Thyroid gland (tissue), 4 donors: ENCODE measurements at regions not wholly inside any gene's neighbourhood (a gene's known extent, or its start where the extent isn't known, plus 50 kb on each side); places are given as distances from the start of the nearest gene placed in this dataset.

Source experiments
- DNase-seq, 2 donors: peaks; one replicate each; pipeline ENCODE4 v3.0.0-alpha.2; 2019
- H3K27ac ChIP-seq, 3 donors: fragments of 200-600 bp; sonication (generic); 1 replicate in 2 of 3; 2 replicates in 1 of 3; pipeline ENCODE4 v1.5.1; 2016 to 2019; ENCODE audit warnings: mild to moderate bottlenecking in 1 of 3, moderate library complexity in 1 of 3
- H3K27me3 ChIP-seq: fragments of 200-600 bp; sonication (generic); one replicate; pipeline ENCODE4 v1.5.1; 2019
- H3K36me3 ChIP-seq, 2 donors: fragments of 200-600 bp; sonication (generic); one replicate each; pipeline ENCODE4 v1.5.1; 2016 to 2019
- H3K4me1 ChIP-seq, 2 donors: fragments of 200-600 bp; sonication (generic); one replicate each; pipeline ENCODE4 v1.5.1; 2017 to 2019
- H3K4me3 ChIP-seq, 3 donors: fragments of 200-600 bp; sonication (generic); replicated peaks in 1 of 3; 1 replicate in 2 of 3; 2 replicates in 1 of 3; pipeline ENCODE4 v1.5.1; 2016; ENCODE audit warnings: mild to moderate bottlenecking in 1 of 3
- H3K9me3 ChIP-seq: fragments of 200-600 bp; sonication (generic); one replicate; pipeline ENCODE4 v1.5.1; 2017
- POLR2A ChIP-seq, 2 donors: fragments of 450-650 bp; IDR thresholded peaks; one replicate each; pipeline ENCODE4 v1.6.1; 2017; ENCODE audit warnings: antibody characterized with exemption in 2 of 2, mild to moderate bottlenecking in 2 of 2, moderate library complexity in 1 of 2
- WGBS, 2 donors: methylation state at CpG; one replicate each; pipeline ENCODE4 v1.1.5; 2017; 5-methylcytosine and 5-hydroxymethylcytosine counted together
- intact Hi-C: fragments of 100-400 bp; cut with DNase I; formaldehyde crosslinking; loops from one replicate; pipeline ENCODE4 v1.15.1; 2023
- TF ChIP-seq, protein P1 (sequence below), 6 experiments: fragments of 200-600 bp in 3 of 6; fragments of 450-650 bp in 3 of 6; sonication (generic) in 3 of 6; IDR thresholded peaks; one replicate each; pipeline ENCODE4 v1.5.1; 2016 to 2019; ENCODE audit warnings: antibody characterized with exemption in 6 of 6, mild to moderate bottlenecking in 2 of 6, inconsistent platforms in 1 of 6, moderate library complexity in 1 of 6

DNA sequence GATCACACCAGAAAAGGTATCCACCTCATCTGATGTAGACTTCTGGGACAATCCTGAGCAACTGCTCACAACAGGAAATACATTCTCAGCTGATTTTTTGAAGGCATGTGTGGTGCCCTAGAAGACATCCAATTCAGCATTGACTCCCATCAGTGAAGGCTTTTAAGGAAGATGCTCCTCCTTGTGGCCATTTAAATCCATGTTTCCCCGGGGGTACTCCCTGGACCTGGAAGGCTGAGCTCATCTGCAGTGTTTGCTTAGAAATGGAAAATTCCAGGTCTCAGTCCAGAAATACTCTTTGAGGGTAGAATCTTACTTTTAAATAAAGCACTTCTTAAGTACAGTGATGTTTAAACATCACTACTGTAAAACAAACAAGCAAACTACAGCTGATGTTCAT, 195.5 kb upstream of the PDE10A start:
- no peak overlapping the region for H3K4me3 ChIP-seq
- H3K4me1 ChIP-seq = peaks cover 7 to 10% of the 10 kb centered on the region in 2 donors
- TF ChIP-seq POLR2A (IDR thresholded peaks at IDR 0.05) = no peak
- TF ChIP-seq, protein P1, sequence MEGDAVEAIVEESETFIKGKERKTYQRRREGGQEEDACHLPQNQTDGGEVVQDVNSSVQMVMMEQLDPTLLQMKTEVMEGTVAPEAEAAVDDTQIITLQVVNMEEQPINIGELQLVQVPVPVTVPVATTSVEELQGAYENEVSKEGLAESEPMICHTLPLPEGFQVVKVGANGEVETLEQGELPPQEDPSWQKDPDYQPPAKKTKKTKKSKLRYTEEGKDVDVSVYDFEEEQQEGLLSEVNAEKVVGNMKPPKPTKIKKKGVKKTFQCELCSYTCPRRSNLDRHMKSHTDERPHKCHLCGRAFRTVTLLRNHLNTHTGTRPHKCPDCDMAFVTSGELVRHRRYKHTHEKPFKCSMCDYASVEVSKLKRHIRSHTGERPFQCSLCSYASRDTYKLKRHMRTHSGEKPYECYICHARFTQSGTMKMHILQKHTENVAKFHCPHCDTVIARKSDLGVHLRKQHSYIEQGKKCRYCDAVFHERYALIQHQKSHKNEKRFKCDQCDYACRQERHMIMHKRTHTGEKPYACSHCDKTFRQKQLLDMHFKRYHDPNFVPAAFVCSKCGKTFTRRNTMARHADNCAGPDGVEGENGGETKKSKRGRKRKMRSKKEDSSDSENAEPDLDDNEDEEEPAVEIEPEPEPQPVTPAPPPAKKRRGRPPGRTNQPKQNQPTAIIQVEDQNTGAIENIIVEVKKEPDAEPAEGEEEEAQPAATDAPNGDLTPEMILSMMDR (IDR thresholded peaks at IDR 0.05) = no peak
- intact Hi-C loops = no loop called here
- H3K9me3 ChIP-seq = no peaks in the 10 kb centered on the region
- H3K27me3 ChIP-seq = no peaks in the 10 kb centered on the region
- no peaks in the 10 kb centered on the region for H3K36me3 ChIP-seq
- 43 to 44% methylated on average over 1 of the region's 1 CpG for WGBS, 2 donors
- no peak for DNase-seq
- no peak overlapping the region for H3K27ac ChIP-seq

DNA sequence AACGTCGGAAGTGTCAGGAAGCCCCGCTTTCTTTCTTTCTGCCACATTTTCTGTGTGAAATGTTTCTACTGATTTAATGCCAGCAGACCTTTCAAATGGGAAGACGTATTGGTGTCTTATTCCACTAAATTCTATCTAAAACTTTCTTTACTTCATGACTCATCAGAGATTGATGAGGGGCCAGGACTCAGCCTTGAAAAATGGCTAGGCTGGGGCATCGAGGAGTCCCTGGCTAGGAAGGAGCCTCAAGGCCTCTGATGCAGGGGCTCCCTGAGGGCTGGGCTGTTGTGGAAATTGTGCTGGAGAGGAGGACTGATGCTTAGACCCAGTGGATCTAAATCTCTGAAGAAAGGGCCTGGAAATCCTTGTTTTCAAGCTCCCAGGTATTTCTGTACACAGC, 192.8 kb upstream of the PDE10A start:
- H3K27me3 ChIP-seq = no peaks in the 10 kb centered on the region
- no peak for TF ChIP-seq POLR2A (IDR thresholded peaks at IDR 0.05)
- TF ChIP-seq, protein P1 (IDR thresholded peaks at IDR 0.05) = no peak
- no peak overlapping the region for H3K4me3 ChIP-seq
- DNase-seq = no peak
- WGBS, 2 donors = 92 to 94% methylated on average over 5 of the region's 5 CpGs
- intact Hi-C loops = no loop called here
- H3K36me3 ChIP-seq = no peaks in the 10 kb centered on the region
- H3K27ac ChIP-seq = no peak overlapping the region
- H3K9me3 ChIP-seq = no peaks in the 10 kb centered on the region
- H3K4me1 ChIP-seq = peaks cover 7 to 10% of the 10 kb centered on the region in 2 donors

DNA sequence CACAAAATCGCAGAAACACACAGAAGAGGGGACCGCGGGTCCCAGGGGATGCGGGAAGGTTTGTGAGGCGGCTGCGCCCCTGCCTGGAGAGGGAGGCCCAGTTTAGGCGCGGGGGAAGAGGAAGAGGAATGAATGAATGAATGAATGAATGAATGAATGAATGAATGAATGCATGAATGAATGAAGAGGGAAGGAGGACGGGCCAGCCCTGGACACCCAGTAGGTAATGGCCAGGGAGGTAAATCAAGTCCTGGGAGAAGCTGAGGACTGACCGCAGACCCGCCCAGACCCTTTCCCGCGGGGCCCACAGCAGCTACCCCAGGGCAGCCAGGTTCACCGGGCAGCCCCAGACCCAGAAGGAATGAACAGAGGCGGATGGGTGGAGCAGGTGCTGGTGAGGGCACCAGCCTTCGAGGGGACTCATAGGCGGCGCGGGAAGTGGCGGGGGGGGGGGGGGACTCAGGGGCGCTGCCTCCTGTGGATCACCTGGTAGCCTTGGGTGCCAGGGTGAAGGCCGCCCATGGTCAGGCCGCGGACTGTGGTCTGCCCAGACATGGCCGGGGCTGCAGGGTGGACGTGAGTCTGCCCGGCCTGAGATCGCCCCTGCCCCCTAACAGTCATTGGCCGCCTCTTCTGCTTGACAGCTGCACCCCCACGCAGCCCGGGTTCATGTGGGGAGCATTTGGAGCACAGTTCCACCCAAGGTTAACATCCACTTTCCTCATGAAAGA, 192.0 kb upstream of the PDE10A start:
- TF ChIP-seq, protein P1 (IDR thresholded peaks at IDR 0.05) = no peak
- DNase-seq = no peak
- no peaks in the 10 kb centered on the region for H3K36me3 ChIP-seq
- intact Hi-C loops = loop anchor here (5.0 kb wide), 2 partner anchors 123 to 418 kb away; no protein-coding TSS in a partner anchor
- no peak overlapping the region for H3K27ac ChIP-seq
- H3K27me3 ChIP-seq = no peaks in the 10 kb centered on the region
- no peaks in the 10 kb centered on the region for H3K9me3 ChIP-seq
- no peak overlapping the region for H3K4me3 ChIP-seq
- H3K4me1 ChIP-seq = peaks cover 7 to 10% of the 10 kb centered on the region in 2 donors
- 72 to 79% methylated on average over 26 to 27 of the region's 31 CpGs for WGBS, 2 donors

DNA sequence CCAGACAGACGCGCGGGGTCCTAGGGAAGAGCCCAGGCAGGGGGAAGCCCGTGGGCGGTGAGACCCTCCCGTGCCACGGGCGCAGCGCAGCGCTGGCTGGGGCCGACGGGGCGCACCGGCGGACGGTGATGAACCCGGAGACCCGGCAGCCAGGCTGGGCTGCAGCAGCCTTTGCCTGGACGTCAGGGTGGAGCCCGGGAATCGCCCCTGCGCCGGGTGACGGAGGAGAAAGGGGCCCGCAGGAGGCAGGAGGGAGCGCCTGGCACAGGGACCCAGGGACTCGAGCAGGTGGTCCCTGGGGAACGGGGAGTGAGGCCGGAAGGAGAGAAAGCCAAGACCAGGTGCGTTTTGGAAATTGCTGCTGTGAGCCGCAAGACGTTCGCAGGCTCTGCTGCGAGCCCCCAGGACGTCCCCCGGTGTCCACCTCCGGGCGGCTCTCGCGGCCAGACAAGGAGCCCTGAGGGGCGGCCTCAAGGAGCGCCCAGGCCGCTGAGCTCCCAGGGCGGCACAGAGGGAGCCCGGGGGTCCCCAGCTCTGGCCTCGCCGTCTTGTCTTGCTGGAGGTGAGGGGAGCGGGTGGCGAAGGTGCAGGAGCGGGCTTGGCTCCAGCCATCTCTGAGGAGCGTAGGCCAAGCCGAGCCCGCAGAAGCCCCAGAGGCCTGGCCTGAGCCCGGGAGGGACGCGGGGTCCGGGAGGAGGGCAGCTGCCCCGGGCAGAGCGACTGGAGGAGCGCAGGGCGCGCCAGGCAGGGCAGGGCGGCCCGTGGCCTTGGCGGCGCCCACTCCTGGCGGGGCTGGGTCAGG, 191.2 kb upstream of the PDE10A start:
- TF ChIP-seq, protein P1 (IDR thresholded peaks at IDR 0.05) = no peak
- TF ChIP-seq POLR2A (IDR thresholded peaks at IDR 0.05) = no peak
- 21% methylated on average over 38 to 49 of the region's 67 CpGs for WGBS, 2 donors
- DNase-seq = no peak
- no peaks in the 10 kb centered on the region for H3K27me3 ChIP-seq
- no peak overlapping the region for H3K4me3 ChIP-seq
- H3K9me3 ChIP-seq = no peaks in the 10 kb centered on the region
- intact Hi-C loops = loop anchor here (5.0 kb wide), 2 partner anchors 122 to 417 kb away; no protein-coding TSS in a partner anchor
- H3K4me1 ChIP-seq = peaks cover 10 to 11% of the 10 kb centered on the region in 2 donors
- H3K27ac ChIP-seq = no peak overlapping the region
- no peaks in the 10 kb centered on the region for H3K36me3 ChIP-seq

DNA sequence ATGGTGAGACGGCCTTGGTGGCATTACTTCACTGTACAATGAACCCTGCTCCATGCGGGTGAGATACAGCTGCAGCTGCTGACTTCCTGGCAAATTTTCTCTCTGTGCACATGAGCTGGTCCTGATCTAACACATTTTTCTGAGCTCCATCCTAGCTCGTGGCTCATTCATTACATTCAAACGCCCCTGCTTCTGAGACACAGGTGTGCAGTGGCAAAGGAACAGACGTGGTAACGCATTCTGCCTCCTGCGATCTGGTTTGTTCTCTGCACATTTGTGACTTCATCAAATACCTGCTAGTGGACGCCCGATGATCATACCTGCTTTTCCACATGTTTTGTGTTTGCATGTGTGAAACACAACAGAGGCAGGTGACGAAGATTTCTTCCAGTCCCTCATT, 189.6 kb upstream of the PDE10A start:
- Histone ChIP-seq H3K27me3 (no peaks in the 10 kb centered on the region), H3K4me1 (peaks cover 0 to 6% of the 10 kb centered on the region in 2 donors), H3K27ac (no peak overlapping the region), H3K36me3 (no peaks in the 10 kb centered on the region), H3K4me3 (no peak overlapping the region), H3K9me3 (no peaks in the 10 kb centered on the region)
- 91 to 94% methylated on average over 10 of the region's 10 CpGs for WGBS, 2 donors
- no peak for DNase-seq
- intact Hi-C loops = loop anchor here (5.0 kb wide), 2 partner anchors 120 to 415 kb away; no protein-coding TSS in a partner anchor
- TF ChIP-seq, protein P1 (IDR thresholded peaks at IDR 0.05) = no peak
- TF ChIP-seq POLR2A (IDR thresholded peaks at IDR 0.05) = no peak
